GM21576 (cell line): ENCODE measurements at regions not wholly inside any gene's neighbourhood (a gene's known extent, or its start where the extent isn't known, plus 50 kb on each side); places are given as distances from the start of the nearest gene placed in this dataset.

Source experiments
- ATAC-seq: cut with Tn5 transposase; IDR thresholded peaks from one replicate; pipeline ENCODE4 v1.9.1; 2021; ENCODE audit warnings: mild to moderate bottlenecking, moderate library complexity; ENCODE audit not compliant: unreplicated experiment

DNA sequence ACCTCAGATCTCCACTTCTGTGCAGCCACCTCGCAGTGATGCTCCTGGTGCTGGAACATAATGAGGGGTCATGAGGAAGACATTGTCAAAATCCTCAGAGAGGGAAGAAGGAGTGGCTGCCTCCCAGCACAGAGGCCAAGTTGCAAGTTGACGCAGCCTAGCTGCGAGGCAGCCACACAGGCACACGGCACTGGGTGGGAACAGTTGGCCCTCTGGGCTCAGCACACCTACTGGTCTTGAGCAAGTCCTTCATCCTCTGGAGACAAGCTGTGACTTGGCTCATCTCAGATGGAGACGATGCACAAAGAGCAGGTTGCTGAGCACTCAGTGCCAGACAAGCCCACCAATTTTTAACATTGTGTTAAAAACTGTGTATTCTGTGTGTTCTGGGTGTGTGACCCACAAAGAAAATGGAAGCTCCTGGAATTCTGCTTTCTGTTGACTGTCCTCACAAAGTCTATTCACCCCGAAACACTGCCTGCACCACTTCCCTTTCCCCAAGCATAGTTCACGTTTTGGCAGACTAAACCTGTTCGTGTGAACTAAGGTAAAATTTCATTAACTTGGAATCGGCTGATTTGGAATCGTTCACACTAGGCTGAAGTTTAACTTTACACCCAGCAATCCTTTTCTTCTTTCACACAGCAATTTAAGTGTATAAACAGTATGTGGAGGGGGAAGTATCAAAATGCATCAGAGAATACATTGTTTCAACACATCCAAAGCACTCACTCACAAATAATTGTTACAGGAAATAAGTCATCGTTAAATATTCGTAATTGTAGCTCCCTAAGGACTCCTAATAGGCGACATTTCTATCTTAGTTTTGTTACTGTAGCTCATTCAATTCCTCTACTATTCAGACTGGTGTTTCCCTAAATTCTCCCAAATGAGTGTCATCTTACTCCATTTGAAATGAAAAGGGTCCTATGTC lies 266.6 kb upstream of the ID2 start:
- no peak for ATAC-seq

DNA sequence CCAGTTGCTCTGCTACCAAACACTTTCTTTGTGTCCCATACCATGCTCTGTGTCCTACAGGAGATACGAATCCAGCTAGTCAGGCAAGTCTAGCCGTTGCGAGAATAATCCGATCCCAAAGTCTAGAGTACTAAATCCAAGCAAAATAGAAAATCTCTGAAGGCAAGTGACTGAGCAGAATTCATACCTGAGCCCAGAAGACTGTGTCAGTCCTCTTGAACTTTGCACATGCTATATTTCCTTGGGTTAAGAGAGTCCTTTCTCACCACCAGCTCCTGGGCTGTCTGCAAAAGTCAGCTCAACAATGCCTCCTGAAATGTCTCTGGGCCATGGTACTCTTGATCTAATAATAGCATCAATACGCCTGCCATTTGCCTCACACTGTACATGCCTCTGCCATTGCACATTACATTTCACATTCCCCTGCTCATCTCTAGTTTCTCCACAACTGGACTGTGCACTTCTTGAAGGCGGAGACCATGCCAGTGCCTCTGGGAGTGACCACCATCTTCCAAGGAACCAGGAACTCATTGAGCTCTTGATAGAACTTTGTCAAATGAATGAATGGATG lies 265.8 kb upstream of the ID2 start:
- ATAC-seq, result no peak

DNA sequence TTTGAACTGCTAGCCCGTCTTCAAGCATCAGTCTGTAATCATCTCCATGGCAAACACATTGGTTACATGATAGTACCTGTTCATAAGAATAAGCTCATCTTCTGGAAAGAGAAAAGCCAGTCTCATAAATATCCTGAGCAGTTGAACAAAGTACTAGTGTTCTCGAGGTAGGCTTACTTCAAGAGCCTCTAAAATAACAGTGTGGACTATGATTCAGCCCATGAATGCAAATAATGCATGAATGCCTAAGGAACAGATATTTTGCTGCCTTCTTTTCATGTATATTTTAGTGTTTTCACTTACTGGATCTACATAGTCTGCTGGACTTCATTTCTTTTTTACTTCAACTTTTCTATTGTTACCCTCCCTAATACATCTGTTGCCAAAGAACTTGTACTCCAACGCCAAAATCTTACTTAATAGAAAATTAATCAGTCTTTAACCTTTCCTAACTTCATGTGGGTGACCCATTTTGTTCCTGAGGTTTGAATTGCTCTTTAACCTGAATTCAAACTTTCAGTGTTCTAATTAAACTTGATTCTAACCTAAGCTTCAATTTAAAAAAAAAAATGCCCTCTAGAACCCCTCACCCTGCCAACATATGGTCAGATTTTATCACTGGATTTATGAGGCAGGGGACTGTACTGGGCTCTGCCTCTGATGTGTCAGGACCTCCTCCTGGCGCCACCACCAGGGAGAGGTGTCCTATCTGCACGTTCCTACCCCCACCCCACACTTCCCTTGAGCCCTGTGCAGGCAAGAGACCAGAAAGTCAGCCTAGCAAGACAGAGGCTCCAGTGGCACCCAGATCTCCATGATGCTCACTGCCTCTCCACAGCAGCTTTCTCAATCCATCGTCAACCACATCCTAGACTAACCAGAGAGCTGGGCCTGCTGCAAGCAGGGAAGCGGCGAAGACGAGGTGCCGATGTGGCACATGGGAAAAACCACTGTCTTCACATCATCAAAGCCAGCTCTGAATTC lies 264.7 kb upstream of the ID2 start:
- ATAC-seq, result no peak

DNA sequence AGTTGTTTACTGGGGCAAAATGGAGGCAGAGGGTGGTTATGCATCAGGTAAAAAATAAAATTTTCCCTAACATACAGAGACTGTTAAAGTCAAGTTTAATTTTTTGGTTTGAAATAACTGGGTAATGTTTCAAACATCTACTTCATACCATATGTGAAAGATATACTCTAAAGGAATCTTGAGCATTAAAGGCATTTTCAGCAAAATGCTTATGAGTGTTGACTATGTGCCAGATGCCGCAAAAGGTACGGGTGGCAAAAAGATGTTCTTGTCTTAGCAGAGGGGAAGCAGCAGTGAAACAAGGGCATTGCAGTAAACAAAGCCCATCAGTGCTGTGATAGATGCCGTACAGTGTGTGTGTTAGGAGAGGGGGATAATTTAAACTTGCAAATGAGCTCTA lies 263.1 kb upstream of the ID2 start:
- no peak for ATAC-seq

DNA sequence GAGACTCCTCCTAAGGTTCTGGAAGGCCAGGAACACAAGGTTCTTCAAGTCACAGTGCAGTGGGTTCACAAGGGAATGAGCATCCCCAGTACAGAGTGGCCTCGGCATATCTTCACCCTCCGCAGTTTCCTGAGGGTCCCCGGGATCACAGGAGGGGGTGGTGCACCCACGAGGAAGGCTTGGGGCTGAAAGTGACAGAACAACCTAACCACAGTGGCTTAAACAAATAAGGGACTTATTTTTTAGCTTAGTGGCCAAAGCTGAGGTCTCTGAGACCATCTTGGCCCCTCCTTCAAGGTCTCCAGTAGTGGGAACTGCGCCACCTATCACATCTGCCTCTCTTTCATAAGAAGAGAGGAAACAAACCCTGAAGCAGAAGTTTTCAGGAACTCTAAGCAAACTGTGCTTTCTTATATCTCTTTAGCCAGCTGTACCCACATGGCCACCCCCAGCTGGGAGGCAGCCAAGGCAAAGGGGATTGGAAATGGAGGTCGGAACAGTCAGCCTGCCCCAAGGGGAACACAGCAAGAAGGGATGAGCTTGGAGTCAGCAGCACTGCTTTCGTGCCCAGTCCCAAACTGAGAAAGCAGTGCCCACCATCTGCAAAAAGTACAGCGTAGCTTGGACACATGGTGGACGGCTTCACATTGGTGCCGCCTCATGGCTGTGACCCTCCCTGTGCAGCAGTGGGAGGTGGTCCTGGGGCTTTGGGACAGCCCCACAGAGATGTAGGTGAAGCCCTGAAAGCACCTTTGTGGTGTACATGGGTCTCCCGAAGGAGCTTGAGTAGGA lies 260.0 kb upstream of the ID2 start:
- ATAC-seq, result peak; percentile 82

DNA sequence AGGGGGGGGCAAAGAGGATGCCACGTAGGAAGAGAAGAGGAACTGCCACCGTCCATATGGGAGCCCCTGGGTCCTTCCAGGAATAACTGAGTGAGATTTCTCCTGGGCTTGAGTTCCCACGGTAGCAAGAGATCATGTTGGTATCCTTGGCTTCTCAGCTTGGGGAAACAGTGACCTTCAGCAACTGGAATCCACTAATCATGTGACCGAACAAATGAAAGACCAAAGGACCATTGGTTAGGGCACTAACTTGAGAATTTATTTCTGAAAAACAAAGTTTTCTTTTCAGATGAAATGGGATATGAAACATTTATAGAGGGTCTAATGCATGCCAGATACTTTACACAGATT lies 259.4 kb upstream of the ID2 start:
- ATAC-seq, result no peak

DNA sequence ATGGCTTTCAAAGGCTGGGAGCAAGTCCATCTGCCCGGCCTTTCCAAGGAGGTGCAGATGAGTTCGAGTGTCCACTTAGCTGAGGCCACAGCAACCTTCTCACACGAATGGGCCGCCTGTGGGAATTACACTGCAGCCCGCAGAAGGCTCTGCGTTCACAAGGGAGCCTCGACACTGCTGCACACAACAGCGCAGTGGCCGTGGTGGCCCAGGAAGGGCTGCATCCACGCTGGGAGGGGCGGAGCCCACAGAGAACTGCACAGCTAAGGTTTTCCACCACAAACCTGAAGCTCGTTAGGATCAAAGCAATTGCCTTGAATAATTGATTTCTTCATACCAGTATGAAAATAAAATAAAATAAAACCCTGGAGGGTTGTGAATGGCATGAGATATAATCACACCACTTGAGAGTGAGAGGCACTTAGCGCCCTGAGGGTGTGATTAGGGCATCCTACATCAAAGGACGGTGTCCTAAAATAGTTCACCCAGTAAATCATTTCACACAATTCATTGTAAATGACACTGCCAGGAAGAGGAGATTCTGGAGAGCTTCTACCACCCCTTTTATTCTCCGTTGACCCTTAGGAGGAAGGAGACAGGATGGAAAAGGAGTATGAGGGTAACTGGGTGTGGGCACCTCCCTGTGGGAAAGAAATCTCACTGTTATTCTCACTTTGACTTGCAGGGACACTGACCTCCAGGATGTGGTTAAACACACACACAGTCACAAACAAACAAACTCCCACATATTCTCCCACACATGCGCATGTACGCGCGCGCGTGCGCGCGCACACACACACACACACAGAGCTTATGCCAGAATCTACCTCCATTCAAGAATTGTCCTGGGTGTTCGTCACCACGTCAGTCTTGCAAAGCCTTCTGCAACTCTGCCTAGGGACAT lies 256.6 kb upstream of the ID2 start:
- no peak for ATAC-seq

DNA sequence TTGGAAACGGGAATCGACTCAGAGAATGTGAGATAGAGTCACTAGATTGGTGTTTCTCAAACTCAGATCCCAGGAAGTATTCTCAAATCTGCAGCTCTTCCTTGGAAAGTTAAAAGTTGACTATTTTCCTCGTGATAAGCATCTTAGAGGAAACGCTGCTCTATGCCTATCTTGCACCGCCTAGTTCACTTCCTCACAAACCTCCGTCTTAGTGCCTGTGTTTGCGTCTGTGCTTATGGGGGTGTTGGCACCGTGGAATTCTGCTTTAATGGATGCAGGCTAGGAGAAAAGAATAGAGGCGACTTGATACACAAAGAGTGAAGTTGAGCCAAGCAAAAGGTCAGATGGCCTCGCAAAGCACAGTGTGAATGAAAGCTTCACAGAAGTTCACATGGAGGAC lies 255.3 kb upstream of the ID2 start:
- no peak for ATAC-seq

DNA sequence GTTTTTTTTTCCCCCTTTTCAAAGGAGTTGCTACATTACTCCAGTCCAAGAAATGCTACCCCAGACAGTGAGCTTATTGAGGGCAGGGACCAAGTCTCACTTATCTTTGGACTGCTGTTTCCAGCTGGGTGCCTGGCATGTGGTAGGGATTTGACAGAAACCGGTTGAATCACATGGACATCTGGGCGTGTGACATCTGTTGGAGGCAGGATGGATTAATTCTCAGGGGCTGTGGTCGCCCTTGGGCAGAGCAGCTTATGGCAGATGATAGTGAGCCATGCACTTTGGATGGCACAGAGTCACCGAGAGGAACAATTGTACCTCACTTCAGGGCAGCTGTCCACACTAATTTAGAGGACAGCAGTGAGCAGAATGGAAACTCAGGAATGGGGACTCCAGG lies 254.6 kb upstream of the ID2 start:
- ATAC-seq, result no peak

DNA sequence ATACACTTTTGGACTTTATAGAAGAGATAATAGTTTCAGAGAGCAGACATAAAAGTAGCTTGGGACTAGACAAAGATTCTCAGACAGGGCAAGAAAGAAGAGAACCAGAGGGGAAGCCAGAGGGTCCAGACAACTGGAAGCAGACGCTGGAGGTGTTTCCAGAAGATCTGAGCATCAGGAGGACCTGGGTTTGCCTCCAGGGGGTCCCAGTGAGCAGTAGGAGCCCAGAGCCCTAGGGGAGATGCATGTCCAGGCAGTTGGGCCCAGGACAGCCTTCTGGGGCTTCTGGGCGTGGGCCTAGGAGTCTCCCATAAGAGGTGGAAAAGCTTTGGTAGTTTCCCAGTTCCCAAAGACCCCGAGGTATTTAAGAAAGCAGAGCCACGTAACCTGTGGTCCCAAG lies 251.2 kb upstream of the ID2 start:
- ATAC-seq, result no peak

DNA sequence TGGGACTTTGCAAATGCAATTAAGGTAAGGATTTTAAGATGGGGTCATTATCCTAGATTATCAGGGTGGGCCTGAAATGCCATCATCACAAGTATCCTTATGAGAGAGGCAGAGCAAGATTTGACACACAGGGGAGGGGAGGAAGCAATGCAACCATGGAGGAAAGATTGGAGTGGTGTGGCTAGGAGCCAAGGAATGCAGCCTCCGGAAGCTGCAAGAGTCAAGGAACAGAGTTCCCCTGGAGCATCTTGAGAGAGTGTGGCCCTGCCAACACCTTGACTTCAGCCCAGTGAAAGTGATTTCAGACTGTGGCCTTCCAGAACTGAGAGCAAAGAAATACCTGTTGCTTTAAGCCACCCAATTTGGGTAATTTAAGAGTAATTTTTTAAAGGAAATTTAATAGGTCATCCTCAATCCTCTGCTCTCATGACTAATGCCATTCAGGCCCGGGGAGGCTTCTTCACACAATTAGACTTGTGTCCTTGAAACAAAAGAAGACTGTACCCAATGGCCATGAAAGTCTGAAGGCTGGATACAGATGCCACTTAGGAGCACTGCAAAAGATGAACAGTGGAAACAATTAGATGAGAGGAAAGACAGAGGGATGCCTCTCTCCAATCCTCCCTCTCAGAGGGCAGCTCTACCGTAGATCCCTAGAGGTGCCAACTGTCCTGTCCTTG lies 250.3 kb upstream of the ID2 start:
- no peak for ATAC-seq

DNA sequence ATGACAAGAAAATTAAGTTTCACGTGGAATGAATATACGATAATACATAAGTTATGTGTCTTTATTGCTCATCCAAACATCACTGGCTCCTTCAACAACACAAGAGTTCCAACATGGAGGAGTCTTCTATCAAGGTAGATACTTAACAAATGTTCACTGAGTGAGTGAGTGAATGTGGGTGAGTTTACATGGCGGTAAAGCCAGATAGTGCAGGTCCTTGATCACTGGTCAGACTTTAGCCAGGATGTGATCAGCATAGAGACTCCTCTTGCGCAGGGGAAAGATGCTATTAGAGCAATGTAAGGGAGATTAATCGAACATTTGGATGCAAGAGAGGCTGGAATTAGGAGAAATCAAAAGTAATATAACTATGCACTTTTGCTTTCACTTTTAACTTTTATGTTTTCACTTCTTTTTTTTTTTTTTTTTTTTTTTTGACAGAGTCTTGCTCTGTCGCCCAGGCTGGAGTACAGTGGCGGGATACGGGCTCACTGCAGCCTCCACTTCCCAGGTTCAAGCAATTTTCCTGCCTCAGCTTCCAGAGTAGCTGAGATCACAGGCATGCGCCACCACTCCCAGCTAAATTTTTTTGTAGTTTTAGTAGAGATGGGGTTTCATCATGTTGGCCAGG lies 249.0 kb upstream of the ID2 start:
- ATAC-seq, result no peak

DNA sequence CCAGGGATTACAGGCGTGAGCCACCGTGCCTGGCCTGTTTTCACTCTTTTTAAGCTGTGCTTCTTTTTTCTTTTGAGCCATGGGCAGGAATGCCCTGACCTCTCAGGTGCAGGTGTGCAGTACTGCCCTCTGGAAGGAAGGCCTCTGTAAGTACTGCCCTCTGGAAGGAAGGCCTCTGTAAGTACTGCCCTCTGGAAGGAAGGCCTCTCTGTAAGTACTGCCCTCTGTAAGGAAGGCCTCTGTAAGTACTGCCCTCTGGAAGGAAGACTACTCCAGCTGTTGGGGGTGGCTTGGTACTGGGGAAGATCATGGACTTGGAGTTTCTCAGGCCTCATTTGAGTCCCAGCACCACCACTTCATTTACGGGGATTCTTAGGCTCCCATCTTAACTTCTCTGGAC lies 248.5 kb upstream of the ID2 start:
- ATAC-seq, result no peak

DNA sequence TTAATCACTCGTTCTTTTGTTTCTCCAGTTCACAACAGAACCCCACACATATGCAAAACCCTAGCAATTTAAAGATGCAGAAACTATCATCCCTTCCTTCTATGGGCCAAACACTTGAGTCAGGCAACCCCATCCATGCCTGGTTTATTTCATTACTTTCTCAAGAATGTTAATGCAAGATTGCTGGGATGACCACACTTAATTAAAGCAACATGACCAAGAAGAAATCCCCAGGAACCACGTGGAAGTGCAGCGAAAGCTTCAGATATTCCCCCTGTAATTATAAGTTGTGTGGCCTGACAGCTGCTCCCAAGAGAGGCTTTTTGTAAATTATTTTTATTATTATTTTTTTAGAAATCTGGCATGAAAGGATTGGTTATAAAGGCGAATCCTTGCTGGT lies 246.2 kb upstream of the ID2 start:
- no peak for ATAC-seq

DNA sequence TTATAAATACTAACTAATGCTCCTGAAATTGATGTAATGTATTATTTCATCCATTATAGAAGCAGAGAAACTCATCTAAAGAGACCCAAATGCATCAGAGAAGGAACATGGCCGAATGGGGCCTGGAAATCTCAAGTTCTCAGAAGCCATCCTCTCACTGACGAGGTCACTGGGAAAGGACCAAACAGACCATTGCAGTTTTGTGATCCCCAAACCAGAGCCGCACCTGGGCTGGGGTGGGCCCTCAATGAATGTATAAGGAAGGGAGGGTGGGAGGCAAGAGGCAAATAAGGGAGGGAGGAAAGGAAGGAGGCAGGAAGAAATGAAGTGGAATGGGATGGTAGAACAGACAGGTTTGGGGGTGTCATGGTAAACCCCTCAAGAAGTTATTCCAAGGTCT lies 245.3 kb upstream of the ID2 start:
- no peak for ATAC-seq

DNA sequence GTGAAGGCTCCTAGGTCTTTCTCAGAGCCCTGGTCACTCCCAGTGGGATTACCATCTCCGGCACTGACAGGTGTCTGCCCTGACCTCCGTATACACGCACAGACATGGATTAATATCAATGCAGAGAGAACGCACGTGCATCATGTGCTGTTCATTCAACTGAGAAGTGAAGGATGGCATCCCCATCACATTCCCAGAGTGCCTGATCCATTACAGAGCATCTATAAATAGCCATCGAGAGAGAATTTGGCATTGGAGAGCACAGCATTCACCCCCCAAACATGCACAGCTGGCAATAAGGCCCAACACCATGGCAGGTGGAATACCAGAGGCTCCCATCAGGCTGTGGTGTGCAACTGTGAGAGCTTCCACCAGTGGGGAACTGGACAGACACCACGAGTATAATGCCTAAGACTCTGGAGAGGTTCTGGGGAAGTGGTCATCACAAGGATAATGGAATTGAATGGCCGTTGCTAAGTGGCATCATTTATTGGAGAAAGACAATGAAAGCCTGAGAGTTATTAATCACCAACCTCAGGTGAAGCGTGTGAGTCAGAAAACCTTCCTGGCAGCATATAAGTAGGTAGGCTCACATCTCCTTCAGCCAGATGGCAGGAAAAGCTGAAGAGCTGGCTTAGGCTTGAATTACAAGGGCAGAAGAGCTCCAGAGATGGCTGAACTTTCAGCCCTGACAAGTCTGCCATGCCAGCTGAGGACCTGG lies 244.5 kb upstream of the ID2 start:
- no peak for ATAC-seq

DNA sequence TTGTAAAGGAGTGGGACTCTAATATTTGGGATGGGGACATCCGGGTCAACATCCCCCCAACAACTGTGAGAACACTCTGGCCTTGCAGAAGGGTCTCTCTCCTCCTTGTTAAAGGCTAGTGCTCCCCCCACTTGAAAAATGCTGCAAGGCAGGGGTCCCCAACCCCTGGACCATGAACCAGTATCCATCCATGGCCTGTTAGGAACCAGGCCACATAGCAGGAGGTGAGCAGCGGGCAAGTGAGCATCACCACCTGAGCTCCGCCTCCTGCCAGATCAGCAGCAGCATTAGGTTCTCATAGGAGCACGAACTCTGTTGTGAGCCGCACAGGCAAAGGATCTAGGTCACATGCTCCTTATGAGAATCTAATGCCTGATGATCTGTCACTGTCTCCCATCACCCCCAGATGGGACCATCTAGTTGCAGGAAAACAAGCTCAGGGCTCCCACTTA lies 243.9 kb upstream of the ID2 start:
- ATAC-seq, result no peak

DNA sequence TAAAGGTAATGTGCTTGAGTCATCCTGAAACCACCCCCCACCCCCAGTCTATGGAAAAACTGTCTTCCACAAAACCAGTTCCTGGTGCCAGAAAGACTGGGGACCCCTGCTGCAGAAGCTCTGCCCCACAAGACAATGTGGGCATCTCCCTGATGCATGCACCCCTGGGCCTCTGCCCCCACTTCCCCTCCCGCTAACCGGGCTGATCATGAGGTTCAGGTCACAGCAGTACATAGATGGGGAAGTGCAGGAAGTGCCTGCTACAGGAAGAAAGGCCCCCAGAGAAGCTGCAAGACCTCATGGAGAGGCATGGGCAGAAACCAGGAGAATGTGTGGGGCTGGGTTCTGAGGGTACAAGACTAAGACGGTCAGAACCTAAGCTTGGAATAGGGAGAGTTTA lies 243.4 kb upstream of the ID2 start:
- no peak for ATAC-seq
